ENCODE measurements at regions not wholly inside any gene's neighbourhood (a gene's known extent, or its start where the extent isn't known, plus 50 kb on each side); places are given as distances from the start of the nearest gene placed in this dataset.

DNA sequence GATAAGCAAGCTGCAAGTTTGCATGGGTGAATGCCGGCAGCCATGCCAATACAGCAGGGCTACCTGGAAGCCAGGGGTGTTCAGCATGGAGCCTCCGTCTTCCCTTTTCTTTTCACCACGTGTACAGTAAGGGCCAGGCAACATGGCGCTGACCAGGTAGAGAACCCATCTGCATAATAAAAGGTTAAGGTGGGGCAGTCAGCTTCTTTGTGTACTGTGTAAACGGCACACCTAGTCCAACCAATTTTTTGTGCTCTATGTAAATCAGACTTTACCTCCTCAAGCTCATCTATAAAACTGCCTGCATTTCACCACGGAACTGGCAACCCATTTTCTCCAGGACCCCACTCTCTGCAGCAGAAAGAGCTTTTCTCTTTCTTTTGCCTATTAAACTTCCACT lies 286.8 kb upstream of the VCX3A start:
- TF ChIP-seq, protein P1, sequence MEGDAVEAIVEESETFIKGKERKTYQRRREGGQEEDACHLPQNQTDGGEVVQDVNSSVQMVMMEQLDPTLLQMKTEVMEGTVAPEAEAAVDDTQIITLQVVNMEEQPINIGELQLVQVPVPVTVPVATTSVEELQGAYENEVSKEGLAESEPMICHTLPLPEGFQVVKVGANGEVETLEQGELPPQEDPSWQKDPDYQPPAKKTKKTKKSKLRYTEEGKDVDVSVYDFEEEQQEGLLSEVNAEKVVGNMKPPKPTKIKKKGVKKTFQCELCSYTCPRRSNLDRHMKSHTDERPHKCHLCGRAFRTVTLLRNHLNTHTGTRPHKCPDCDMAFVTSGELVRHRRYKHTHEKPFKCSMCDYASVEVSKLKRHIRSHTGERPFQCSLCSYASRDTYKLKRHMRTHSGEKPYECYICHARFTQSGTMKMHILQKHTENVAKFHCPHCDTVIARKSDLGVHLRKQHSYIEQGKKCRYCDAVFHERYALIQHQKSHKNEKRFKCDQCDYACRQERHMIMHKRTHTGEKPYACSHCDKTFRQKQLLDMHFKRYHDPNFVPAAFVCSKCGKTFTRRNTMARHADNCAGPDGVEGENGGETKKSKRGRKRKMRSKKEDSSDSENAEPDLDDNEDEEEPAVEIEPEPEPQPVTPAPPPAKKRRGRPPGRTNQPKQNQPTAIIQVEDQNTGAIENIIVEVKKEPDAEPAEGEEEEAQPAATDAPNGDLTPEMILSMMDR (IDR thresholded peaks at IDR 0.05) = no peak
- no peak for TF ChIP-seq EZH2 (IDR thresholded peaks at IDR 0.05; ENCODE audit: borderline replicate concordance, insufficient read depth, low read depth, low read length, poor library complexity, severe bottlenecking)

Data from B cell (primary cell).